ENCODE measurements at regions not wholly inside any gene's neighbourhood (a gene's known extent, or its start where the extent isn't known, plus 50 kb on each side); places are given as distances from the start of the nearest gene placed in this dataset.

DNA sequence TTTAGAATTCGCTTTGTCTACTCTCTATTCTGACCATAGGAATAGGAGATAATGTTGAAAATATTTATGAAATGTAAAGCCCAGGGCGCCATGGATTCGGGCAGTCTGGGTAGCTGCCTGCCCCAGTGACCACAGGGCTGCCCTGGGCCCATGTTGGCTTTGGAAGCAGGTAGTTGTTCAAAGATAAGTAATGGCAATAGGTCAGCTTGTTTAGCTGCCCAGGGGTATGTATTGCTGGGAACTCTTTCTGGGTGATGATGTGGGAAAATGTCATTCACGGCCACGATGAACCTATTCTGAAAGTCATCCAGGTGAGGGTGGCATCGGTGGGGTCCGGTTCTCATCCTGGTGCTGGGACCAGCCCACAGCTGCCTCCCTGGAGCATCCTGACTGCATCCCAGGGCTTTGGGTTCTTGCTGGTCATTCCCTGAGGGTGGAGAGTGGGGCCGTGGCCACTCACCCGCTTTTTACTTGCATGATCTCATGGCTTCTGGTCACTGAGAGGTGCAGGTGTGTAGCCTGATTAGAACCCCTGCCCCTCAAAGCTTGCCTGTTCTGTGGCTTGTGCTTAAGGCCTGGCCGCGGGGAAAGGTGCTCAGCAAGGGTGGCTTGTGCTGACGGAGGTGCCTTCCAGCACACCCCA, 102.8 kb downstream of the ERMARD start:
- Histone ChIP-seq H3K9me3 (ENCODE audit: control insufficient read depth, low read length) (no peaks in the 10 kb centered on the region), H2AFZ (no peak overlapping the region), H3K27ac (no peak overlapping the region), H3K79me2 (no peaks in the 10 kb centered on the region), H3K4me3 (ENCODE audit: low read depth, low read length) (no peak overlapping the region), H3K36me3 (ENCODE audit: control insufficient read depth, insufficient read depth, low read length) (no peaks in the 10 kb centered on the region), H3K27me3 (ENCODE audit: control insufficient read depth, insufficient read depth, low read length) (no peaks in the 10 kb centered on the region), H3K4me1 (no peaks in the 10 kb centered on the region), H3K4me2 (ENCODE audit: low read length) (no peak overlapping the region), H3K9ac (no peak overlapping the region)
- TF ChIP-seq CTCF (IDR thresholded peaks at IDR 0.05), result no peak

DNA sequence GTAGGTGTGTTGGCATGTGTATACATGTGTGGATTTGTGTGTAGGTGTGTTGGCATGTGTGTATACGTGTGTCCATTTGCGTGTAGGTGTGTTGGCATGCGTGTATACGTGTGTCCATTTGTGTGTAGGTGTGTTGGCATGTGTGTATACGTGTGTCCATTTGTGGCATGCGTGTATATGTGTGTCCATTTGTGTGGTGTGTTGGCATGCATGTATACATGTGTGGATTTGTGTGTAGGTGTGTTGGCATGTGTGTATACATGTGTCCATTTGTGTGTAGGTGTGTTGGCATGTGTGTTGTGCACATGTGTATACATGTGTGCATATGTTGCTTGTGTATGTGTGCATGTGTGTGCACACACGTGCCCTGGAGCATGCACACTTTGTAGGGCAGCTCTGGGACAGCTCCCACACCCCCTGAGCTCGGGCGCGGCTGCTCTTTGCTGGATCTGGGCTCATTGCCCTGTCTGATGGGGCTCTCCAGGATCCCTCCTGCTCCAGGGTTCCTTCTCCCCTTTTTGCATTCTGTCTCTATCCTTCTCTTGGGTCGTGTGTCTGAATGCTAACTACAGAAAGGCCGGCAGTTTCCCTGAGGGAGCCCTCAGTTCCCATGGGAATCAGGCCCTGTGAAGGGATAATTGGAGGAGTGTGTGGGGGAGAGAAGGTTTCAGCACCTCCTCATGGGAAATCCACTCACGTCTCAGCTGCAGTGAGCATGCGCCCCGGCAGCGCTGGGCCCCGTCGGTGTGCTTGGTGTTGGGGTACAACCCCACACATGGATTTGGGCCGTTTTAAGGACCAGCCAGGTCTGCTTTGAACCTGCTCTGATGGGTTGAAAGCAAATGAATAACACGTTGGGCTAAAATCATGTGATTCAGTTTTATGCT, 102.0 kb downstream of the ERMARD start:
- Histone ChIP-seq H3K4me1 (no peaks in the 10 kb centered on the region), H3K27ac (no peak overlapping the region), H3K27me3 (ENCODE audit: control insufficient read depth, insufficient read depth, low read length) (no peaks in the 10 kb centered on the region), H3K4me2 (ENCODE audit: low read length) (no peak overlapping the region), H3K36me3 (ENCODE audit: control insufficient read depth, insufficient read depth, low read length) (no peaks in the 10 kb centered on the region), H3K9me3 (ENCODE audit: control insufficient read depth, low read length) (no peaks in the 10 kb centered on the region), H3K9ac (no peak overlapping the region), H2AFZ (no peak overlapping the region), H3K4me3 (ENCODE audit: low read depth, low read length) (no peak overlapping the region), H3K79me2 (no peaks in the 10 kb centered on the region)
- TF ChIP-seq CTCF (IDR thresholded peaks at IDR 0.05), result no peak

- H3K9ac ChIP-seq, result no peak overlapping the region
- no peaks in the 10 kb centered on the region for H3K36me3 ChIP-seq (ENCODE audit: control insufficient read depth, insufficient read depth, low read length)
- TF ChIP-seq CTCF (IDR thresholded peaks at IDR 0.05), result no peak
- H3K9me3 ChIP-seq (ENCODE audit: control insufficient read depth, low read length), result no peaks in the 10 kb centered on the region
- no peak overlapping the region for H2AFZ ChIP-seq
- H3K4me1 ChIP-seq, result no peaks in the 10 kb centered on the region
- H3K27me3 ChIP-seq (ENCODE audit: control insufficient read depth, insufficient read depth, low read length), result no peaks in the 10 kb centered on the region
- no peak overlapping the region for H3K4me3 ChIP-seq (ENCODE audit: low read depth, low read length)
- H3K79me2 ChIP-seq, result no peaks in the 10 kb centered on the region
- H3K4me2 ChIP-seq (ENCODE audit: low read length), result no peak overlapping the region
- peak overlapping the region; percentile 56 for H3K27ac ChIP-seq
Measured at GRCh38 chr6:169852504-169853195, 101.2 kb downstream of the ERMARD start.

DNA sequence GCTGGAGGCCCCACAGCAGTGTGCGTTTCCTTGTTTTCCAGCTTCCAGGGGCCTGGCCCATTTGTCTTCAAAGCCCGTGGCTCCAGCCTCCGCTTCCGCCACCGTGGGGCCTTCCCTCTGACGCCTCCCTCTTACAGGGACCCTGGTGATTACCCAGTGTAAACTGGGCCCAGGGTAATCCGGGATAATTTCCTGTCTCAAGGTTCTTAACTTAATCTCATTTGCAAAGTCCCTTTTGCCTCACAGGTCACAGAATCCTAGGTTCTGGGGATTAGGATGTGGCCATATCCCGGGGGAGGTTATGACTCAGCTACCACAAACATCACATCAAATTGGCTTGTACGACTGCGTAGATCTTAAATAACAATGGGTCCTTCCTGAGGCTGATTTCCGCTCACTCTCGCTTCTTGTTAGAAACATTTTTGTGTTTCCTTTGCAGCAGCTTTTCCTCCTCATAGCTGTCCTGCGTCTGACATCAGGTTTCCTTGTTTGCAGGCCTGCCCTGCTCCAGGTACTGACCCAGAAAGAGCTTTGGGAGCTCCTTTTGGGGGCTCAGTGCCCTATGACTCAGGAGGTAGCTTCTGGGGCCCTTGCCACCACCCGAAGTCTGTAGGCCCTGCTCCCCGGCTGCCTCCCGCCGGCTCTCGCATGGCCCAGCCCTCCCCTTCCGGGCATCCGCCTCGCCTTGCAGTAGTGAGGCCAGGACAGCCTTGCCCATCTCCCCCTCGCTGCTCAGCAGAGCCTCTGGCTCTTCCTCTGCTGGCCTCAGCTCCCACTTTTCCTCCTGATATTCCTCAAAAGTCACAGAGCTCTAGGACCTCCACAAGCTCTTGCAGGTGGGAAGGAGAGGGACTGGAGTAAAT, 100.5 kb downstream of the ERMARD start:
- Histone ChIP-seq H3K4me3 (ENCODE audit: low read depth, low read length) (no peak overlapping the region), H3K79me2 (no peaks in the 10 kb centered on the region), H3K9ac (no peak overlapping the region), H3K27ac (peak overlapping the region; percentile 56), H3K27me3 (ENCODE audit: control insufficient read depth, insufficient read depth, low read length) (no peaks in the 10 kb centered on the region), H3K4me1 (no peaks in the 10 kb centered on the region), H3K36me3 (ENCODE audit: control insufficient read depth, insufficient read depth, low read length) (no peaks in the 10 kb centered on the region), H3K9me3 (ENCODE audit: control insufficient read depth, low read length) (no peaks in the 10 kb centered on the region), H2AFZ (peak overlapping the region; percentile 24), H3K4me2 (ENCODE audit: low read length) (no peak overlapping the region)
- no peak for TF ChIP-seq CTCF (IDR thresholded peaks at IDR 0.05)
